Gastroesophageal sphincter (tissue), 3 donors: ENCODE measurements at regions not wholly inside any gene's neighbourhood (a gene's known extent, or its start where the extent isn't known, plus 50 kb on each side); places are given as distances from the start of the nearest gene placed in this dataset.

Experiments
- POLR2A ChIP-seq, 2 donors: fragments of 450-650 bp; IDR thresholded peaks; one replicate each; pipeline ENCODE4 v1.6.1; 2017; ENCODE audit warnings: antibody characterized with exemption in 2 of 2, mild to moderate bottlenecking in 2 of 2, moderate library complexity in 1 of 2
- TF ChIP-seq, protein P1 (sequence below), 4 experiments: fragments of 200-600 bp in 2 of 4; fragments of 450-650 bp in 2 of 4; sonication (generic) in 1 of 4; IDR thresholded peaks; one replicate each; pipeline ENCODE4 v1.5.1; 2017 to 2019; ENCODE audit warnings: antibody characterized with exemption in 4 of 4, mild to moderate bottlenecking in 2 of 4, moderate library complexity in 2 of 4

DNA sequence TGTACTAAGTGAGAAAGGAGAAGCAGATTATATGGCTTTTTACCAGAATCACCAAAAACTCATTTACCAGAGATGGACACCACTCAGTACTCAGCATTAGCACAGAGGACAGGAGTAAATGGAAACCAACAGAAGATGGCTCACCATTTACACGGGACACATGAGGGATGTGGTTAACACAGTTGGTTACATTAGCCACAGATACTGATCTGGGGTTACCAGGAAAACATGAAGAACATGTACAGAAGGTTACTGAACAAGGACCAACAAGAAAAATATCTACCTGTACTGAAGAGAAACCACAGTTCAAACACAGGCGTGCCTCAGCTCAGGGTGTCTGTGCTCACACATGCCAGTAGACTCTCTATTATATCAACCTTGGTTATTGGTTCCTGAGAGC is 1285.8 kb upstream of the SORCS1 start:
- TF ChIP-seq POLR2A (IDR thresholded peaks at IDR 0.05), result no peak
- TF ChIP-seq, protein P1, sequence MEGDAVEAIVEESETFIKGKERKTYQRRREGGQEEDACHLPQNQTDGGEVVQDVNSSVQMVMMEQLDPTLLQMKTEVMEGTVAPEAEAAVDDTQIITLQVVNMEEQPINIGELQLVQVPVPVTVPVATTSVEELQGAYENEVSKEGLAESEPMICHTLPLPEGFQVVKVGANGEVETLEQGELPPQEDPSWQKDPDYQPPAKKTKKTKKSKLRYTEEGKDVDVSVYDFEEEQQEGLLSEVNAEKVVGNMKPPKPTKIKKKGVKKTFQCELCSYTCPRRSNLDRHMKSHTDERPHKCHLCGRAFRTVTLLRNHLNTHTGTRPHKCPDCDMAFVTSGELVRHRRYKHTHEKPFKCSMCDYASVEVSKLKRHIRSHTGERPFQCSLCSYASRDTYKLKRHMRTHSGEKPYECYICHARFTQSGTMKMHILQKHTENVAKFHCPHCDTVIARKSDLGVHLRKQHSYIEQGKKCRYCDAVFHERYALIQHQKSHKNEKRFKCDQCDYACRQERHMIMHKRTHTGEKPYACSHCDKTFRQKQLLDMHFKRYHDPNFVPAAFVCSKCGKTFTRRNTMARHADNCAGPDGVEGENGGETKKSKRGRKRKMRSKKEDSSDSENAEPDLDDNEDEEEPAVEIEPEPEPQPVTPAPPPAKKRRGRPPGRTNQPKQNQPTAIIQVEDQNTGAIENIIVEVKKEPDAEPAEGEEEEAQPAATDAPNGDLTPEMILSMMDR (IDR thresholded peaks at IDR 0.05), result no peak
